HCT116 (cell line): ENCODE measurements at regions not wholly inside any gene's neighbourhood (a gene's known extent, or its start where the extent isn't known, plus 50 kb on each side); places are given as distances from the start of the nearest gene placed in this dataset.

Source experiments
- ATAC-seq: fragments of 200-7000 bp; cut with Tn5 transposase; 2 replicates; pipeline ENCODE4 v1.9.1; 2020; ENCODE audit warnings: mild to moderate bottlenecking, moderate library complexity
- BruUV-seq: library from RNA; stranded (reverse); fragments of 400-500 nt; replicated peaks from 2 replicates; lab custom pipeline; 2021; lab: Mats Ljungman, UMichigan
- CTCF ChIA-PET: fragments of 300-600 bp; sonication (Branson Sonifier 250); formaldehyde crosslinking; loops from one replicate; lab custom pipeline; 2021; ENCODE audit warnings: antibody characterized with exemption; lab: Charles Lee
- POLR2A ChIA-PET: fragments of 300-600, 350-600 bp; sonication (Branson Sonifier 250); formaldehyde crosslinking; loops from one replicate; lab custom pipeline; 2021; ENCODE audit warnings: antibody characterized with exemption; lab: Charles Lee
- RAD21 ChIA-PET, 2 experiments: fragments of 300-600 bp; sonication (Branson Sonifier 250); formaldehyde crosslinking; loops; one replicate each; lab custom pipeline; 2023; ENCODE audit warnings: low total read pairs in 2 of 2; ENCODE audit not compliant: uncharacterized antibody in 2 of 2, unreplicated experiment in 2 of 2, low non-redundant PET in 1 of 2; lab: Charles Lee
- DNase-seq: peaks from one replicate; pipeline ENCODE4 v3.0.0-alpha.2; 2010; ENCODE audit warnings: low read depth, low spot score
- H2AFZ ChIP-seq: fragments of 200-600 bp; shearing (Covaris generic), sonication (generic); 2 replicates; pipeline ENCODE4 v1.6.1; 2017; ENCODE audit warnings: low read depth, mixed run types, mixed read lengths, antibody characterized with exemption, low read length; ENCODE audit not compliant: poor library complexity, severe bottlenecking
- H3K27ac ChIP-seq: 2 replicates; pipeline ENCODE4 v1.5.1; 2012; ENCODE audit warnings: low read depth, low read length
- H3K27me3 ChIP-seq: fragments of 200-600 bp; sonication (generic); 2 replicates; pipeline ENCODE4 v1.6.1; 2016; ENCODE audit warnings: mixed run types, low read length, mixed read lengths; ENCODE audit not compliant: insufficient read depth
- H3K36me3 ChIP-seq, 2 experiments: fragments of 200-500 bp in 1 of 2; fragments of 200-600 bp in 1 of 2; sonication (Bioruptor generic) in 1 of 2; sonication (generic) in 1 of 2; 2 replicates each; pipeline versions ENCODE4 v1.5.1 to v1.6.1; 2014 to 2016; ENCODE audit warnings: low read length in 2 of 2, inconsistent platforms in 1 of 2, mixed read lengths in 1 of 2, mixed run types in 1 of 2; ENCODE audit not compliant: insufficient read depth in 2 of 2, control insufficient read depth in 1 of 2
- H3K4me1 ChIP-seq, 2 experiments: fragments of 200-600 bp in 1 of 2; sonication (generic) in 1 of 2; 2 replicates each; pipeline versions ENCODE4 v1.5.1 to v1.6.1; 2012 to 2017; ENCODE audit warnings: low read length in 2 of 2, inconsistent platforms in 1 of 2, mild to moderate bottlenecking in 1 of 2, mixed read lengths in 1 of 2, mixed run types in 1 of 2, moderate library complexity in 1 of 2; ENCODE audit not compliant: insufficient read depth in 2 of 2, control insufficient read depth in 1 of 2
- H3K4me2 ChIP-seq: fragments of 200-600 bp; sonication (generic); 2 replicates; pipeline ENCODE4 v1.6.1; 2017; ENCODE audit warnings: mixed run types, low read length, mixed read lengths
- H3K4me3 ChIP-seq, 2 experiments: fragments of 200-600 bp in 1 of 2; sonication (generic) in 1 of 2; replicated peaks in 1 of 2; 2 replicates each; pipeline ENCODE4 v1.5.1; 2011 to 2016; ENCODE audit warnings: low read length in 2 of 2, control low read depth in 1 of 2, low read depth in 1 of 2, mild to moderate bottlenecking in 1 of 2, mixed read lengths in 1 of 2, mixed run types in 1 of 2
- H3K79me2 ChIP-seq: fragments of 200-600 bp; sonication (generic); 2 replicates; pipeline ENCODE4 v1.6.1; 2017; ENCODE audit warnings: mild to moderate bottlenecking, mixed run types, low read length, moderate library complexity, mixed read lengths; ENCODE audit not compliant: insufficient read depth
- H3K9ac ChIP-seq: fragments of 200-600 bp; sonication (generic); 2 replicates; pipeline ENCODE4 v1.6.1; 2016; ENCODE audit warnings: low read length, mixed read lengths
- H3K9me2 ChIP-seq: fragments of 200-600 bp; sonication (generic), shearing (Covaris generic); 2 replicates; pipeline ENCODE4 v1.6.1; 2017; ENCODE audit warnings: mixed run types, mild to moderate bottlenecking, moderate library complexity; ENCODE audit not compliant: insufficient read depth
- H3K9me3 ChIP-seq, 2 experiments: fragments of 200-500 bp in 1 of 2; fragments of 200-600 bp in 1 of 2; sonication (Bioruptor generic) in 1 of 2; sonication (generic) in 1 of 2; 2 replicates each; pipeline ENCODE4 v1.6.1; 2014 to 2017; ENCODE audit warnings: low read length in 2 of 2, mixed read lengths in 2 of 2, inconsistent platforms in 1 of 2, low read depth in 1 of 2, mild to moderate bottlenecking in 1 of 2, mixed run types in 1 of 2, moderate library complexity in 1 of 2; ENCODE audit not compliant: control insufficient read depth in 1 of 2, insufficient read depth in 1 of 2
- H4K20me1 ChIP-seq: fragments of 200-600 bp; sonication (generic), shearing (Covaris generic); 2 replicates; pipeline ENCODE4 v1.6.1; 2017; ENCODE audit warnings: mixed run types, mild to moderate bottlenecking, moderate library complexity; ENCODE audit not compliant: insufficient read depth
- CBX3 ChIP-seq: IDR thresholded peaks from 2 replicates; pipeline ENCODE4 v1.6.1; 2012; ENCODE audit warnings: low read depth
- CEBPB ChIP-seq: IDR thresholded peaks from 2 replicates; pipeline ENCODE4 v1.6.1; 2012; ENCODE audit warnings: low read depth
- EGR1 ChIP-seq: IDR thresholded peaks from 2 replicates; pipeline ENCODE4 v1.6.1; 2012; ENCODE audit warnings: low read depth
- ELF1 ChIP-seq: IDR thresholded peaks from 2 replicates; pipeline ENCODE4 v1.6.1; 2012; ENCODE audit warnings: low read depth, borderline replicate concordance
- EZH2 ChIP-seq: fragments of 200-600 bp; sonication (generic); IDR thresholded peaks from 2 replicates; pipeline ENCODE4 v1.6.1; 2017; ENCODE audit warnings: antibody characterized with exemption, mixed run types
- JUND ChIP-seq: IDR thresholded peaks from 2 replicates; pipeline ENCODE4 v1.6.1; 2012
- POLR2A ChIP-seq: IDR thresholded peaks from 2 replicates; pipeline ENCODE4 v1.7.0; 2011; ENCODE audit warnings: borderline replicate concordance; ENCODE audit not compliant: insufficient read depth, insufficient read length; ENCODE audit errors: extremely low read depth
- POLR2AphosphoS5 ChIP-seq: IDR thresholded peaks from 2 replicates; pipeline ENCODE4 v1.6.1; 2011; ENCODE audit warnings: mild to moderate bottlenecking, low read depth, low read length, moderate library complexity
- RAD21 ChIP-seq: IDR thresholded peaks from 2 replicates; pipeline ENCODE4 v1.6.1; 2012; ENCODE audit warnings: low read depth, mild to moderate bottlenecking
- SIN3A ChIP-seq: IDR thresholded peaks from 2 replicates; pipeline ENCODE4 v1.6.1; 2012; ENCODE audit warnings: low read depth
- SP1 ChIP-seq: IDR thresholded peaks from 2 replicates; pipeline ENCODE4 v1.6.1; 2012; ENCODE audit warnings: low read depth
- SRF ChIP-seq: IDR thresholded peaks from 2 replicates; pipeline ENCODE4 v1.6.1; 2012; ENCODE audit warnings: low read depth
- TCF7L2 ChIP-seq: IDR thresholded peaks from 2 replicates; pipeline ENCODE4 v1.7.0; 2011; ENCODE audit warnings: borderline replicate concordance, inconsistent platforms; ENCODE audit not compliant: insufficient read depth, insufficient read length; ENCODE audit errors: extremely low read depth
- ZFX ChIP-seq: fragments of 450-650 bp; IDR thresholded peaks from 2 replicates; pipeline ENCODE4 v1.6.1; 2017
- ZNF274 ChIP-seq: fragments of 200-500 bp; sonication (Bioruptor generic); IDR thresholded peaks from 2 replicates; pipeline ENCODE4 v1.6.1; 2014; ENCODE audit warnings: mild to moderate bottlenecking, low read depth, low read length, inconsistent platforms
- intact Hi-C: fragments of 100-400 bp; cut with micrococcal nuclease; formaldehyde crosslinking; loops from 2 replicates; pipeline ENCODE4 v1.10.0; 2022
- TF ChIP-seq, protein P1 (sequence below): IDR thresholded peaks from 2 replicates; pipeline ENCODE4 v1.6.1; 2011; ENCODE audit warnings: mild to moderate bottlenecking, low read length, moderate library complexity; ENCODE audit not compliant: insufficient replicate concordance; ENCODE audit errors: extremely low read depth
- TF ChIP-seq, protein P2 (sequence below): IDR thresholded peaks from 2 replicates; pipeline ENCODE4 v1.6.1; 2012
- TF ChIP-seq, protein P3 (sequence below): IDR thresholded peaks from 2 replicates; pipeline ENCODE4 v1.6.1; 2012
- TF ChIP-seq, protein P4 (sequence below): IDR thresholded peaks from 2 replicates; pipeline ENCODE4 v1.6.1; 2012; ENCODE audit warnings: low read depth

DNA sequence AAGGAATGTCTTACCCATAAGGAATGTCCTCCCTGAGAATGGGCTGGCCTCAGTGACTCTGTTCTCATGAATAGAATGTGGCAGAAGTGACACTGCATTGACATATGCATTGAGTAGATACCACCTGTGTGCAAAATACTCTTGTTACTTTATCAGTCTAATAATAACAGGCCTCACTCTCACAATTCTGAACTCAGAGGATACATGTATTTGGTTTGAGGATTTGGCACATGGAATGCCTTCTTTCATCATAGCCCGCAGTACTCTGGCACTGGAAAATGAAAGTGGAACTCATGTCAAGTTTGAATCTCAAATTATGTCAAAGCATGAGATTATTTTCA lies 52.9 kb upstream of the PLCB4 start:
- Histone ChIP-seq H3K27me3 (no peaks in the 10 kb centered on the region), H3K79me2 (no peaks in the 10 kb centered on the region), H3K9ac (no peak overlapping the region), H3K9me3 (no peaks in the 10 kb centered on the region), H3K9me2 (no peaks in the 10 kb centered on the region), H3K4me1 (peaks cover 0 to 6% of the 10 kb centered on the region in 2 experiments; a peak in 1 of 4 replicates), H3K4me3 (no peak overlapping the region), H3K27ac (no peak overlapping the region), H3K4me2 (peak overlapping the region; percentile 37), H3K36me3 (no peaks in the 10 kb centered on the region), H4K20me1 (no peaks in the 10 kb centered on the region), H2AFZ (no peak overlapping the region)
- DNase-seq (no peak), ATAC-seq (no peak; the same call in 1 of the 2 replicates)
- RAD21 ChIA-PET: no interaction called here
- CTCF ChIA-PET: no interaction called here
- BruUV-seq: no TSS peak
- TF ChIP-seq SRF (no peak), EGR1 (no peak), ZNF274 (no peak), CEBPB (no peak), POLR2AphosphoS5 (no peak), TCF7L2 (no peak), SIN3A (no peak), CBX3 (no peak), SP1 (no peak), RAD21 (no peak), JUND (no peak), EZH2 (no peak), ZFX (no peak), ELF1 (no peak), POLR2A (no peak)
- TF ChIP-seq, protein P1, sequence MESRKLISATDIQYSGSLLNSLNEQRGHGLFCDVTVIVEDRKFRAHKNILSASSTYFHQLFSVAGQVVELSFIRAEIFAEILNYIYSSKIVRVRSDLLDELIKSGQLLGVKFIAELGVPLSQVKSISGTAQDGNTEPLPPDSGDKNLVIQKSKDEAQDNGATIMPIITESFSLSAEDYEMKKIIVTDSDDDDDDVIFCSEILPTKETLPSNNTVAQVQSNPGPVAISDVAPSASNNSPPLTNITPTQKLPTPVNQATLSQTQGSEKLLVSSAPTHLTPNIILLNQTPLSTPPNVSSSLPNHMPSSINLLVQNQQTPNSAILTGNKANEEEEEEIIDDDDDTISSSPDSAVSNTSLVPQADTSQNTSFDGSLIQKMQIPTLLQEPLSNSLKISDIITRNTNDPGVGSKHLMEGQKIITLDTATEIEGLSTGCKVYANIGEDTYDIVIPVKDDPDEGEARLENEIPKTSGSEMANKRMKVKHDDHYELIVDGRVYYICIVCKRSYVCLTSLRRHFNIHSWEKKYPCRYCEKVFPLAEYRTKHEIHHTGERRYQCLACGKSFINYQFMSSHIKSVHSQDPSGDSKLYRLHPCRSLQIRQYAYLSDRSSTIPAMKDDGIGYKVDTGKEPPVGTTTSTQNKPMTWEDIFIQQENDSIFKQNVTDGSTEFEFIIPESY: no peak
- TF ChIP-seq, protein P2, sequence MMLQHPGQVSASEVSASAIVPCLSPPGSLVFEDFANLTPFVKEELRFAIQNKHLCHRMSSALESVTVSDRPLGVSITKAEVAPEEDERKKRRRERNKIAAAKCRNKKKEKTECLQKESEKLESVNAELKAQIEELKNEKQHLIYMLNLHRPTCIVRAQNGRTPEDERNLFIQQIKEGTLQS: no peak
- TF ChIP-seq, protein P3, sequence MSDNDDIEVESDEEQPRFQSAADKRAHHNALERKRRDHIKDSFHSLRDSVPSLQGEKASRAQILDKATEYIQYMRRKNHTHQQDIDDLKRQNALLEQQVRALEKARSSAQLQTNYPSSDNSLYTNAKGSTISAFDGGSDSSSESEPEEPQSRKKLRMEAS: no peak
- TF ChIP-seq, protein P4, sequence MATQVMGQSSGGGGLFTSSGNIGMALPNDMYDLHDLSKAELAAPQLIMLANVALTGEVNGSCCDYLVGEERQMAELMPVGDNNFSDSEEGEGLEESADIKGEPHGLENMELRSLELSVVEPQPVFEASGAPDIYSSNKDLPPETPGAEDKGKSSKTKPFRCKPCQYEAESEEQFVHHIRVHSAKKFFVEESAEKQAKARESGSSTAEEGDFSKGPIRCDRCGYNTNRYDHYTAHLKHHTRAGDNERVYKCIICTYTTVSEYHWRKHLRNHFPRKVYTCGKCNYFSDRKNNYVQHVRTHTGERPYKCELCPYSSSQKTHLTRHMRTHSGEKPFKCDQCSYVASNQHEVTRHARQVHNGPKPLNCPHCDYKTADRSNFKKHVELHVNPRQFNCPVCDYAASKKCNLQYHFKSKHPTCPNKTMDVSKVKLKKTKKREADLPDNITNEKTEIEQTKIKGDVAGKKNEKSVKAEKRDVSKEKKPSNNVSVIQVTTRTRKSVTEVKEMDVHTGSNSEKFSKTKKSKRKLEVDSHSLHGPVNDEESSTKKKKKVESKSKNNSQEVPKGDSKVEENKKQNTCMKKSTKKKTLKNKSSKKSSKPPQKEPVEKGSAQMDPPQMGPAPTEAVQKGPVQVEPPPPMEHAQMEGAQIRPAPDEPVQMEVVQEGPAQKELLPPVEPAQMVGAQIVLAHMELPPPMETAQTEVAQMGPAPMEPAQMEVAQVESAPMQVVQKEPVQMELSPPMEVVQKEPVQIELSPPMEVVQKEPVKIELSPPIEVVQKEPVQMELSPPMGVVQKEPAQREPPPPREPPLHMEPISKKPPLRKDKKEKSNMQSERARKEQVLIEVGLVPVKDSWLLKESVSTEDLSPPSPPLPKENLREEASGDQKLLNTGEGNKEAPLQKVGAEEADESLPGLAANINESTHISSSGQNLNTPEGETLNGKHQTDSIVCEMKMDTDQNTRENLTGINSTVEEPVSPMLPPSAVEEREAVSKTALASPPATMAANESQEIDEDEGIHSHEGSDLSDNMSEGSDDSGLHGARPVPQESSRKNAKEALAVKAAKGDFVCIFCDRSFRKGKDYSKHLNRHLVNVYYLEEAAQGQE: no peak
- POLR2A ChIA-PET: no interaction called here
- intact Hi-C loops: no loop called here
